ENCODE measurements at regions not wholly inside any gene's neighbourhood (a gene's known extent, or its start where the extent isn't known, plus 50 kb on each side); places are given as distances from the start of the nearest gene placed in this dataset.
A peak's percentile ranks its signal among the peaks of the same experiment; 100 is the strongest.

GRCh38 chr12:25051171-25051570 is 102.3 kb upstream of the BCAT1 start:
- POLR2A ChIA-PET: no interaction called here
- intact Hi-C loops (cut with micrococcal nuclease): no loop called here
- Mint-ChIP-seq H3K4me1 (ENCODE audit: insufficient read depth, unreplicated experiment) (peaks cover 32% of the 10 kb centered on the region), H3K4me3 (ENCODE audit: unreplicated experiment) (no peak overlapping the region), H3K36me3 (ENCODE audit: insufficient read depth, unreplicated experiment) (no peaks in the 10 kb centered on the region), H3K27ac (ENCODE audit: low read depth, unreplicated experiment) (no peak overlapping the region), H3K27me3 (ENCODE audit: insufficient read depth, unreplicated experiment) (no peaks in the 10 kb centered on the region), H3K9me3 (ENCODE audit: unreplicated experiment) (peaks cover 7% of the 10 kb centered on the region)
- no peak for TF ChIP-seq CTCF (IDR thresholded peaks at IDR 0.05; ENCODE audit: unreplicated experiment)
- DNase-seq (ENCODE audit: unreplicated experiment): no peak
- CTCF ChIA-PET: interaction anchor here (0.9 to 1.3 kb wide), 3 partner anchors 12 to 72 kb away, joined by 4 to 5 read pairs (median 4); no protein-coding TSS in a partner anchor
- BruUV-seq (replicated peaks): no TSS peak

GRCh38 chr12:25045869-25046268 is 97.0 kb upstream of the BCAT1 start:
- no peaks in the 10 kb centered on the region for H3K36me3 Mint-ChIP-seq (ENCODE audit: insufficient read depth, unreplicated experiment)

GRCh38 chr12:25041006-25041741 is 92.3 kb upstream of the BCAT1 start:
- Mint-ChIP-seq H3K9me3 (ENCODE audit: unreplicated experiment) (peaks cover 1% of the 10 kb centered on the region), H3K27me3 (ENCODE audit: insufficient read depth, unreplicated experiment) (no peaks in the 10 kb centered on the region), H3K36me3 (ENCODE audit: insufficient read depth, unreplicated experiment) (no peaks in the 10 kb centered on the region), H3K4me3 (ENCODE audit: unreplicated experiment) (no peak overlapping the region), H3K27ac (ENCODE audit: low read depth, unreplicated experiment) (no peak overlapping the region), H3K4me1 (ENCODE audit: insufficient read depth, unreplicated experiment) (peaks cover 8% of the 10 kb centered on the region)
- intact Hi-C loops (cut with micrococcal nuclease): no loop called here
- POLR2A ChIA-PET: interaction anchor here (0.7 to 2.6 kb wide), 4 partner anchors 12 to 120 kb away, joined by 3 to 14 read pairs (median 5); a partner anchor contains a TSS
- BruUV-seq (replicated peaks): no TSS peak
- TF ChIP-seq CTCF (IDR thresholded peaks at IDR 0.05; ENCODE audit: unreplicated experiment): no peak
- CTCF ChIA-PET: interaction anchor here (0.6 kb wide), 1 partner anchor 105 kb away, joined by 3 read pairs; no protein-coding TSS in a partner anchor
- no peak for DNase-seq (ENCODE audit: unreplicated experiment)

More at GRCh38 chr12:25045869-25046268, 97.0 kb upstream of the BCAT1 start:
- intact Hi-C loops (cut with micrococcal nuclease): no loop called here
- no TSS peak for BruUV-seq (replicated peaks)
- Mint-ChIP-seq H3K9me3 (ENCODE audit: unreplicated experiment) (peaks cover 8% of the 10 kb centered on the region), H3K4me1 (ENCODE audit: insufficient read depth, unreplicated experiment) (peaks cover 6% of the 10 kb centered on the region), H3K27me3 (ENCODE audit: insufficient read depth, unreplicated experiment) (no peaks in the 10 kb centered on the region), H3K4me3 (ENCODE audit: unreplicated experiment) (no peak overlapping the region), H3K27ac (ENCODE audit: low read depth, unreplicated experiment) (no peak overlapping the region)
- ChIA-PET POLR2A (no interaction called here), CTCF (no interaction called here)
- no peak for TF ChIP-seq CTCF (IDR thresholded peaks at IDR 0.05; ENCODE audit: unreplicated experiment)
- DNase-seq (ENCODE audit: unreplicated experiment): no peak

GRCh38 chr12:25040593-25040992 is 91.7 kb upstream of the BCAT1 start:
- intact Hi-C loops (cut with micrococcal nuclease): no loop called here
- DNase-seq (ENCODE audit: unreplicated experiment): no peak
- ChIA-PET CTCF (interaction anchor here (0.6 kb wide), 1 partner anchor 147 kb away, joined by 3 read pairs; no protein-coding TSS in a partner anchor), POLR2A (interaction anchor here (0.7 to 1.4 kb wide), 3 partner anchors 13 to 121 kb away, joined by 3 to 7 read pairs (median 3); no protein-coding TSS in a partner anchor)
- no peak for TF ChIP-seq CTCF (IDR thresholded peaks at IDR 0.05; ENCODE audit: unreplicated experiment)
- no TSS peak for BruUV-seq (replicated peaks)
- H3K36me3 Mint-ChIP-seq (ENCODE audit: insufficient read depth, unreplicated experiment): no peaks in the 10 kb centered on the region
- peaks cover 8% of the 10 kb centered on the region for H3K4me1 Mint-ChIP-seq (ENCODE audit: insufficient read depth, unreplicated experiment)
- H3K9me3 Mint-ChIP-seq (ENCODE audit: unreplicated experiment): no peaks in the 10 kb centered on the region
- H3K27me3 Mint-ChIP-seq (ENCODE audit: insufficient read depth, unreplicated experiment): no peaks in the 10 kb centered on the region
- peak overlapping the region; percentile 37 for H3K27ac Mint-ChIP-seq (ENCODE audit: low read depth, unreplicated experiment)
- no peak overlapping the region for H3K4me3 Mint-ChIP-seq (ENCODE audit: unreplicated experiment)
